Esophagus muscularis mucosa (tissue), 4 donors: ENCODE measurements at regions not wholly inside any gene's neighbourhood (a gene's known extent, or its start where the extent isn't known, plus 50 kb on each side); places are given as distances from the start of the nearest gene placed in this dataset.

Experiments
- EP300 ChIP-seq: sonication (generic); formaldehyde crosslinking; IDR thresholded peaks from one replicate; pipeline ENCODE4 v1.6.1; 2017; ENCODE audit warnings: antibody characterized with exemption
- POLR2A ChIP-seq: fragments of 450-650 bp; IDR thresholded peaks from one replicate; pipeline ENCODE4 v1.6.1; 2017; ENCODE audit warnings: antibody characterized with exemption, moderate library complexity, mild to moderate bottlenecking, low read depth
- POLR2AphosphoS5 ChIP-seq, 2 donors: sonication (generic); formaldehyde crosslinking; IDR thresholded peaks; one replicate each; pipeline ENCODE4 v1.6.1; 2017; ENCODE audit warnings: antibody characterized with exemption in 2 of 2
- TF ChIP-seq, protein P1 (sequence below), 3 experiments: fragments of 200-600 bp in 2 of 3; fragments of 450-650 bp in 1 of 3; sonication (generic) in 2 of 3; IDR thresholded peaks; one replicate each; pipeline ENCODE4 v1.5.1; 2017 to 2019; ENCODE audit warnings: antibody characterized with exemption in 3 of 3, mild to moderate bottlenecking in 2 of 3, moderate library complexity in 1 of 3

DNA sequence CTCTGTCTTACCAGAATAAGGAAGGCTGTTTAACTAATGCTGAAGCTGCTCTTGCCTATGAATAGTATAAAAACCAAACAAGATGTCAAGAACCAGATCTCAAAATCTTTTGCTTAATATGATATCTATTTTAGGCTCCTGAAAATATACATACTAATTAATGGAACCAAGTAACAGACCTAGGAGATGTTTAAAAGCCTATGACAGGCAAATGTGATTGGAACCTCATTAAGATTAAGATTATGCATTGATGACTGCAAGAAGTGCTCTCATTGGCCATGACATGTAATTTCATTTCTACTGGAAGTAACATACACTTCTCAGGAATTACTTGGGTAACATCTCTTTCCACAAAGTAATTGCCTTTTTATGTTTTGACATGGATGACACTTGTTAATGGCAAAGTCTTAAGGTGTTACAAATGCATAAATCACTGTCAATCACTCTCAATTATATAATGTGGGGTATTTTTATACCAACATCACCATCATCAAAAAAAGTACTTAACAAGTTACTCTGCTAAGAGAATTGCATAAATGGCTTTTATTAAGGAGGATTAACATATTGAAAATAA, 326.9 kb upstream of the MIR17HG start:
- TF ChIP-seq, protein P1, sequence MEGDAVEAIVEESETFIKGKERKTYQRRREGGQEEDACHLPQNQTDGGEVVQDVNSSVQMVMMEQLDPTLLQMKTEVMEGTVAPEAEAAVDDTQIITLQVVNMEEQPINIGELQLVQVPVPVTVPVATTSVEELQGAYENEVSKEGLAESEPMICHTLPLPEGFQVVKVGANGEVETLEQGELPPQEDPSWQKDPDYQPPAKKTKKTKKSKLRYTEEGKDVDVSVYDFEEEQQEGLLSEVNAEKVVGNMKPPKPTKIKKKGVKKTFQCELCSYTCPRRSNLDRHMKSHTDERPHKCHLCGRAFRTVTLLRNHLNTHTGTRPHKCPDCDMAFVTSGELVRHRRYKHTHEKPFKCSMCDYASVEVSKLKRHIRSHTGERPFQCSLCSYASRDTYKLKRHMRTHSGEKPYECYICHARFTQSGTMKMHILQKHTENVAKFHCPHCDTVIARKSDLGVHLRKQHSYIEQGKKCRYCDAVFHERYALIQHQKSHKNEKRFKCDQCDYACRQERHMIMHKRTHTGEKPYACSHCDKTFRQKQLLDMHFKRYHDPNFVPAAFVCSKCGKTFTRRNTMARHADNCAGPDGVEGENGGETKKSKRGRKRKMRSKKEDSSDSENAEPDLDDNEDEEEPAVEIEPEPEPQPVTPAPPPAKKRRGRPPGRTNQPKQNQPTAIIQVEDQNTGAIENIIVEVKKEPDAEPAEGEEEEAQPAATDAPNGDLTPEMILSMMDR (IDR thresholded peaks at IDR 0.05) = no peak
- TF ChIP-seq POLR2AphosphoS5 (IDR thresholded peaks at IDR 0.05) (no peak), POLR2A (no peak), EP300 (no peak)
